HEK293 (cell line): ENCODE measurements at regions not wholly inside any gene's neighbourhood (a gene's known extent, or its start where the extent isn't known, plus 50 kb on each side); places are given as distances from the start of the nearest gene placed in this dataset.

ENCODE experiments used
- ATF2 ChIP-seq: fragments of 450-650 bp; formaldehyde crosslinking; IDR thresholded peaks from 2 replicates; pipeline ENCODE4 v1.5.1; 2016; ENCODE audit warnings: missing biosample characterization, missing genetic modification characterization, low read depth
- BCL11B ChIP-seq: fragments of 450-650 bp; formaldehyde crosslinking; IDR thresholded peaks from 2 replicates; pipeline ENCODE4 v1.5.1; 2016; ENCODE audit warnings: low read depth, missing biosample characterization, missing genetic modification characterization
- FEZF1 ChIP-seq: fragments of 450-650 bp; formaldehyde crosslinking; IDR thresholded peaks from 2 replicates; pipeline ENCODE4 v1.5.1; 2016; ENCODE audit warnings: missing biosample characterization, missing genetic modification characterization
- GLIS2 ChIP-seq: fragments of 450-650 bp; formaldehyde crosslinking; IDR thresholded peaks from 2 replicates; pipeline ENCODE4 v1.5.1; 2016; ENCODE audit warnings: missing biosample characterization, missing genetic modification characterization
- HOXC10 ChIP-seq: sonication (generic); formaldehyde crosslinking; IDR thresholded peaks from 2 replicates; pipeline ENCODE4 v1.8.1; 2023; ENCODE audit warnings: mild to moderate bottlenecking, missing genetic modification reagents
- KLF16 ChIP-seq: fragments of 450-650 bp; formaldehyde crosslinking; IDR thresholded peaks from 2 replicates; pipeline ENCODE4 v1.5.1; 2017; ENCODE audit warnings: missing biosample characterization, missing genetic modification characterization
- KLF7 ChIP-seq: fragments of 450-650 bp; formaldehyde crosslinking; IDR thresholded peaks from 2 replicates; pipeline ENCODE4 v1.5.1; 2016; ENCODE audit warnings: missing biosample characterization, missing genetic modification characterization, borderline replicate concordance
- SCRT1 ChIP-seq: fragments of 450-650 bp; formaldehyde crosslinking; IDR thresholded peaks from 2 replicates; pipeline ENCODE4 v1.5.1; 2016; ENCODE audit warnings: missing biosample characterization, missing genetic modification characterization, borderline replicate concordance
- SCRT2 ChIP-seq: fragments of 450-650 bp; formaldehyde crosslinking; IDR thresholded peaks from 2 replicates; pipeline ENCODE4 v1.5.1; 2016; ENCODE audit warnings: missing biosample characterization, missing genetic modification characterization
- SP7 ChIP-seq: fragments of 450-650 bp; formaldehyde crosslinking; IDR thresholded peaks from 2 replicates; pipeline ENCODE4 v1.5.1; 2016; ENCODE audit warnings: missing biosample characterization, missing genetic modification characterization
- ZBTB10 ChIP-seq: fragments of 450-650 bp; formaldehyde crosslinking; IDR thresholded peaks from 2 replicates; pipeline ENCODE4 v1.5.1; 2016; ENCODE audit warnings: missing biosample characterization, missing genetic modification characterization
- ZBTB21 ChIP-seq: fragments of 450-650 bp; formaldehyde crosslinking; IDR thresholded peaks from 2 replicates; pipeline ENCODE4 v1.5.1; 2017; ENCODE audit warnings: missing biosample characterization, missing genetic modification characterization
- ZNF10 ChIP-seq: fragments of 450-650 bp; formaldehyde crosslinking; IDR thresholded peaks from 2 replicates; pipeline ENCODE4 v1.5.1; 2017; ENCODE audit warnings: missing biosample characterization, missing genetic modification characterization
- ZNF211 ChIP-seq: fragments of 450-650 bp; formaldehyde crosslinking; IDR thresholded peaks from 2 replicates; pipeline ENCODE4 v1.5.1; 2016; ENCODE audit warnings: low read depth, missing biosample characterization, missing genetic modification characterization
- ZNF23 ChIP-seq: fragments of 450-650 bp; formaldehyde crosslinking; IDR thresholded peaks from 2 replicates; pipeline ENCODE4 v1.5.1; 2016; ENCODE audit warnings: missing biosample characterization, missing genetic modification characterization, borderline replicate concordance
- ZNF239 ChIP-seq: fragments of 450-650 bp; formaldehyde crosslinking; IDR thresholded peaks from 2 replicates; pipeline ENCODE4 v1.5.1; 2016; ENCODE audit warnings: missing biosample characterization, missing genetic modification characterization
- ZNF266 ChIP-seq: fragments of 450-650 bp; formaldehyde crosslinking; IDR thresholded peaks from 2 replicates; pipeline ENCODE4 v1.5.1; 2016; ENCODE audit warnings: missing biosample characterization, missing genetic modification characterization, low read depth
- ZNF274 ChIP-seq, 2 experiments: fragments of 200-500 bp in 1 of 2; fragments of 450-650 bp in 1 of 2; sonication (Bioruptor generic) in 1 of 2; formaldehyde crosslinking in 1 of 2; IDR thresholded peaks; 2 replicates each; pipeline versions ENCODE4 v1.5.1 to v1.6.1; 2014 to 2016; ENCODE audit warnings: borderline replicate concordance in 1 of 2, inconsistent platforms in 1 of 2, low read length in 1 of 2, missing biosample characterization in 1 of 2, missing genetic modification characterization in 1 of 2
- ZNF302 ChIP-seq: fragments of 450-650 bp; formaldehyde crosslinking; IDR thresholded peaks from 2 replicates; pipeline ENCODE4 v1.5.1; 2016; ENCODE audit warnings: missing biosample characterization, missing genetic modification characterization, low read depth
- ZNF571 ChIP-seq: fragments of 450-650 bp; formaldehyde crosslinking; IDR thresholded peaks from 2 replicates; pipeline ENCODE4 v1.5.0; 2017; ENCODE audit warnings: missing biosample characterization, missing genetic modification characterization
- ZNF629 ChIP-seq: fragments of 450-650 bp; formaldehyde crosslinking; IDR thresholded peaks from 2 replicates; pipeline ENCODE4 v1.5.1; 2017; ENCODE audit warnings: missing biosample characterization, missing genetic modification characterization
- ZNF658 ChIP-seq: fragments of 450-650 bp; formaldehyde crosslinking; IDR thresholded peaks from 2 replicates; pipeline ENCODE4; 2016; ENCODE audit warnings: missing biosample characterization, missing genetic modification characterization
- ZNF777 ChIP-seq: fragments of 450-650 bp; formaldehyde crosslinking; IDR thresholded peaks from 2 replicates; pipeline ENCODE4 v1.5.1; 2017; ENCODE audit warnings: missing biosample characterization, missing genetic modification characterization, borderline replicate concordance
- TF ChIP-seq, protein P1 (sequence below): fragments of 450-650 bp; formaldehyde crosslinking; IDR thresholded peaks from 2 replicates; pipeline ENCODE4 v1.5.1; 2017; ENCODE audit warnings: missing biosample characterization, missing genetic modification characterization
- TF ChIP-seq, protein P2 (sequence below): fragments of 450-650 bp; formaldehyde crosslinking; IDR thresholded peaks from 2 replicates; pipeline ENCODE4 v1.5.1; 2016; ENCODE audit warnings: missing biosample characterization, missing genetic modification characterization
- TF ChIP-seq, protein P3 (sequence below): fragments of 450-650 bp; IDR thresholded peaks from 2 replicates; pipeline ENCODE4 v1.5.1; 2018; ENCODE audit warnings: missing biosample characterization, mild to moderate bottlenecking, missing genetic modification characterization

DNA sequence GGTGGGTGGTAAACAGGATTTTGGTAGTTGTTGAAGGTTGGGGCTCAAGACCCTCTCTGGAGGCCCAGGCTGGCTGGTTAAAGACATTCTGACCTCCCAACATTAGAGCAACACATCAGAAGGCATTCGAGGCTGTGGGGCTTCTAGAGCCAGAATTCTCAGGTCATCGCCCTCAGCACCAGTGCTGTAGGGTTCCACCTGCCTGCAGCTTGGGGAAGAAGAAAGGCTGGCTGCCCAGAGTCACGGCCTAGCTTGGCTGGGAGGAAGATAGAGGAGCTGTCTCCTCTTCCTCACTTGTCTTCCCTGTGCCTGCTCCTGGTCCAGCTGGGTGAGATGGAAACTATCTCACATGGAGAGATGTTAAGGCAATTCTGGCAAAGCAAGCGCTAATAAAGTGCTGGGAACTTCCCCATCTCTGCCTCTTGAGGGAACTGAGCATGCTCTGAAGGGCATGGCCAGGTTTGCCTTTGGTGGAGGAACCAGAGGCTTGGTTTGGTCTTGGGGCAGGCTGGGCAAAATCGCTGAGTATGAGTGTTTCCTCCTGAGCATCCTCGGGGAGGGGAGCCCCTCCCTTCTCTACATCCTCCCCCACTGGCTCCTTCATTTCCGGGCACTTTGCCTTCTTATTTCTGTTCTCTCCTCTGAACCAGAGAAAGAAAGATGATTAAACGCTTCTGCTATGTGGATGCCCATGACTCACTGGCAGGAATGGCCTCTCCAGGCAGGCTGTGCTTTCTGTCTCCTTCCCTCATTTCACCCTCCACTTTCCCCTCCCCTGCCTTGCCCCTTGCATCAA, 509.0 kb upstream of the PODXL start (continued):
- TF ChIP-seq ATF2 (tag by site-specific recombination): no peak
- no peak for TF ChIP-seq ZNF23 (tag by site-specific recombination)
- no peak for TF ChIP-seq ZNF658 (tag by site-specific recombination)
- no peak for TF ChIP-seq ZNF239 (tag by site-specific recombination)
- TF ChIP-seq KLF16: no peak
- no peak for TF ChIP-seq ZNF777
- no peak for TF ChIP-seq SCRT2
- no peak for TF ChIP-seq KLF7
- TF ChIP-seq GLIS2 (tag by site-specific recombination): no peak
- TF ChIP-seq, protein P1, sequence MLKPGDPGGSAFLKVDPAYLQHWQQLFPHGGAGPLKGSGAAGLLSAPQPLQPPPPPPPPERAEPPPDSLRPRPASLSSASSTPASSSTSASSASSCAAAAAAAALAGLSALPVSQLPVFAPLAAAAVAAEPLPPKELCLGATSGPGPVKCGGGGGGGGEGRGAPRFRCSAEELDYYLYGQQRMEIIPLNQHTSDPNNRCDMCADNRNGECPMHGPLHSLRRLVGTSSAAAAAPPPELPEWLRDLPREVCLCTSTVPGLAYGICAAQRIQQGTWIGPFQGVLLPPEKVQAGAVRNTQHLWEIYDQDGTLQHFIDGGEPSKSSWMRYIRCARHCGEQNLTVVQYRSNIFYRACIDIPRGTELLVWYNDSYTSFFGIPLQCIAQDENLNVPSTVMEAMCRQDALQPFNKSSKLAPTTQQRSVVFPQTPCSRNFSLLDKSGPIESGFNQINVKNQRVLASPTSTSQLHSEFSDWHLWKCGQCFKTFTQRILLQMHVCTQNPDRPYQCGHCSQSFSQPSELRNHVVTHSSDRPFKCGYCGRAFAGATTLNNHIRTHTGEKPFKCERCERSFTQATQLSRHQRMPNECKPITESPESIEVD: no peak
- TF ChIP-seq HOXC10 (CRISPR knock-in tag): no peak
- TF ChIP-seq SP7 (tag by site-specific recombination): peak; percentile 63; the same call in 1 of the 2 replicates
- TF ChIP-seq BCL11B (tag by site-specific recombination): no peak
- TF ChIP-seq ZNF10: no peak
- TF ChIP-seq, protein P2, sequence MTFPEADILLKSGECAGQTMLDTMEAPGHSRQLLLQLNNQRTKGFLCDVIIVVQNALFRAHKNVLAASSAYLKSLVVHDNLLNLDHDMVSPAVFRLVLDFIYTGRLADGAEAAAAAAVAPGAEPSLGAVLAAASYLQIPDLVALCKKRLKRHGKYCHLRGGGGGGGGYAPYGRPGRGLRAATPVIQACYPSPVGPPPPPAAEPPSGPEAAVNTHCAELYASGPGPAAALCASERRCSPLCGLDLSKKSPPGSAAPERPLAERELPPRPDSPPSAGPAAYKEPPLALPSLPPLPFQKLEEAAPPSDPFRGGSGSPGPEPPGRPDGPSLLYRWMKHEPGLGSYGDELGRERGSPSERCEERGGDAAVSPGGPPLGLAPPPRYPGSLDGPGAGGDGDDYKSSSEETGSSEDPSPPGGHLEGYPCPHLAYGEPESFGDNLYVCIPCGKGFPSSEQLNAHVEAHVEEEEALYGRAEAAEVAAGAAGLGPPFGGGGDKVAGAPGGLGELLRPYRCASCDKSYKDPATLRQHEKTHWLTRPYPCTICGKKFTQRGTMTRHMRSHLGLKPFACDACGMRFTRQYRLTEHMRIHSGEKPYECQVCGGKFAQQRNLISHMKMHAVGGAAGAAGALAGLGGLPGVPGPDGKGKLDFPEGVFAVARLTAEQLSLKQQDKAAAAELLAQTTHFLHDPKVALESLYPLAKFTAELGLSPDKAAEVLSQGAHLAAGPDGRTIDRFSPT (tag by site-specific recombination): no peak
- TF ChIP-seq ZNF266 (tag by site-specific recombination): no peak
- no peak for TF ChIP-seq ZBTB10
- no peak for TF ChIP-seq ZNF211 (tag by site-specific recombination)
- TF ChIP-seq, protein P3, sequence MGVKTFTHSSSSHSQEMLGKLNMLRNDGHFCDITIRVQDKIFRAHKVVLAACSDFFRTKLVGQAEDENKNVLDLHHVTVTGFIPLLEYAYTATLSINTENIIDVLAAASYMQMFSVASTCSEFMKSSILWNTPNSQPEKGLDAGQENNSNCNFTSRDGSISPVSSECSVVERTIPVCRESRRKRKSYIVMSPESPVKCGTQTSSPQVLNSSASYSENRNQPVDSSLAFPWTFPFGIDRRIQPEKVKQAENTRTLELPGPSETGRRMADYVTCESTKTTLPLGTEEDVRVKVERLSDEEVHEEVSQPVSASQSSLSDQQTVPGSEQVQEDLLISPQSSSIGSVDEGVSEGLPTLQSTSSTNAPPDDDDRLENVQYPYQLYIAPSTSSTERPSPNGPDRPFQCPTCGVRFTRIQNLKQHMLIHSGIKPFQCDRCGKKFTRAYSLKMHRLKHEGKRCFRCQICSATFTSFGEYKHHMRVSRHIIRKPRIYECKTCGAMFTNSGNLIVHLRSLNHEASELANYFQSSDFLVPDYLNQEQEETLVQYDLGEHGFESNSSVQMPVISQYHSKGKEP (tag by site-specific recombination): no peak
- TF ChIP-seq ZNF571 (tag by site-specific recombination): no peak
- TF ChIP-seq ZBTB21 (tag by site-specific recombination): no peak
- peak; percentile 63 for TF ChIP-seq ZNF629 (tag by site-specific recombination)
- TF ChIP-seq ZNF274 (IDR thresholded peaks at IDR 0.05; ENCODE audit: low read length): no peak
- no peak for TF ChIP-seq ZNF274 (tag by site-specific recombination; IDR thresholded peaks at IDR 0.05; ENCODE audit: borderline replicate concordance)
- no peak for TF ChIP-seq ZNF302 (tag by site-specific recombination)
- TF ChIP-seq FEZF1 (tag by site-specific recombination): no peak
- TF ChIP-seq SCRT1 (tag by site-specific recombination): no peak
